Motor neuron (in vitro differentiated cells): ENCODE measurements at regions not wholly inside any gene's neighbourhood (a gene's known extent, or its start where the extent isn't known, plus 50 kb on each side); places are given as distances from the start of the nearest gene placed in this dataset.
"Not testable (repeated sequence)": the region's sequence is repeated elsewhere in the genome, so short reads cannot be mapped to it uniquely, and the experiment has no call there.

Experiments used
- ATAC-seq, 8 experiments: fragments of 200-7000 bp; cut with Tn5 transposase; replicated peaks in 6 of 8; 2 replicates each; pipeline ENCODE4 v1.8.0; 2021; ENCODE audit warnings: mild to moderate bottlenecking in 8 of 8, moderate library complexity in 8 of 8
- H3K27ac ChIP-seq, 2 donors: fragments of 250-450 bp; sonication (Bioruptor Pico); 2 replicates each; pipeline ENCODE4 v1.9.0; 2021; ENCODE audit warnings: antibody characterized with exemption in 2 of 2, mild to moderate bottlenecking in 2 of 2, moderate library complexity in 1 of 2
- H3K4me1 ChIP-seq, 2 donors: fragments of 250-450 bp; sonication (Bioruptor Pico); replicated peaks in 1 of 2; 2 replicates each; pipeline ENCODE4 v1.6.1; 2021; ENCODE audit warnings: antibody characterized with exemption in 2 of 2, mild to moderate bottlenecking in 2 of 2, moderate library complexity in 1 of 2
- H3K4me3 ChIP-seq, 5 donors: fragments of 250-450 bp; sonication (Bioruptor Pico); 2 replicates each; pipeline ENCODE4 v1.9.0; 2021; ENCODE audit warnings: antibody characterized with exemption in 5 of 5, mild to moderate bottlenecking in 5 of 5, moderate library complexity in 4 of 5
- WGBS, 10 experiments: fragments of 450-650 bp; shearing (Covaris generic); methylation state at CpG; one replicate each; pipeline ENCODE4 v1.0.0; 2022; 5-methylcytosine and 5-hydroxymethylcytosine counted together
- in situ Hi-C, 9 experiments: fragments of 400-800 bp; cut with MboI; loops; one replicate each; pipeline ENCODE4 v1.15.0; 2021; ENCODE audit warnings: low sequenced_read_pairs in 9 of 9, low pct_unique_long_range_greater_than_20kb in 2 of 9; ENCODE audit not compliant: unreplicated experiment in 9 of 9

DNA sequence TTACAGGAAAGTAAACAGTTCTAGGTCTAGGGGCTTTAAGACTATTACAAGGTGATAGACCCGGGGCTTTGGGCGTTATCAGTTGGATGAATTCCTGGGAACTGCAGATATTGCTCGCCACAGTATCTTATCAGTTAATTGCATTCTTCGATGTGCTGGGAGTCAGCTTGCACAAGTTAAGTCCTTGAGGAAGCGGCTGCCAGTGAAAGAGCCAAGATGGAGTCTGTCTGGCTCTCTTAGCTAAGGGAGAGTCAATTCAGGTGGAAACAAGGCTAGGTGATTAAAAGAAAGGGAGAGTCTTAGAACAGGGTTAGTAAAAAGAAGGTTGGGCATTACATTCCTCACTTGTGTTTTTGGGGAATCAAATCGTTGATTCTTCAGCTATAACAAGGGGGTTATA lies 130.6 kb upstream of the ZNF195 start:
- ATAC-seq, H3K4me1 ChIP-seq, in situ Hi-C loops, H3K27ac ChIP-seq, H3K4me3 ChIP-seq: not testable (repeated sequence)
- WGBS, 10 experiments, result 20 to 80% methylated on average over 1 of the region's 6 CpGs; no CpG with 5 or more reads in 8 of the 10 experiments

GRCh38 chr11:3499198-3499597 lies 120.3 kb upstream of the ZNF195 start:
- H3K4me1 ChIP-seq, H3K4me3 ChIP-seq, in situ Hi-C loops, H3K27ac ChIP-seq, ATAC-seq: not testable (repeated sequence)
- 0 to 60% (median 50%) methylated on average over 1 to 2 of the region's 4 CpGs; no CpG with 5 or more reads in 7 of the 10 experiments for whole genome bisulfite sequencing, 10 experiments

GRCh38 chr11:3498356-3498755 lies 119.4 kb upstream of the ZNF195 start:
- in situ Hi-C loops, H3K4me3 ChIP-seq, ATAC-seq, H3K4me1 ChIP-seq, H3K27ac ChIP-seq: not testable (repeated sequence)
- WGBS, 10 experiments, result 100% methylated on average over 1 of the region's 4 CpGs; no CpG with 5 or more reads in 9 of the 10 experiments

DNA sequence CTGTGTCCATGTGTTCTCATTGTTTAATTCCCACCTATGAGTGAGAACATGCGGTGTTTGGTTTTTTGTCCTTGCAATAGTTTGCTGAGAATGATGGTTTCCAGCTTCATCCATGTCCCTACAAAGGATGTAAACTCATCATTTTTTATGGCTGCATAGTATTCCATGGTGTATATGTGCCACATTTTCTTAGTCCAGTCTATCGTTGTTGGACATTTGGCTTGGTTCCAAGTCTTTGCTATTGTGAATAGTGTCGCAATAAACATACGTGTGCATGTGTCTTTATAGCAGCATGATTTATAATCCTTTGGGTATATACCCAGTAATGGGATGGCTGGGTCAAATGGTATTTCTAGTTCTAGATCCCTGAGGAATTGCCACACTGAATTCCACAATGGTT lies 114.2 kb upstream of the ZNF195 start:
- H3K4me3 ChIP-seq, in situ Hi-C loops, H3K4me1 ChIP-seq, ATAC-seq, H3K27ac ChIP-seq: not testable (repeated sequence)
- no CpG with 5 or more reads among the region's 4 CpGs for WGBS, 10 experiments

- H3K27ac ChIP-seq, in situ Hi-C loops, H3K4me3 ChIP-seq, H3K4me1 ChIP-seq, ATAC-seq: not testable (repeated sequence)
- WGBS, 10 experiments, result no CpG with 5 or more reads among the region's 2 CpGs
Observed at GRCh38 chr11:3488003-3488402, 109.1 kb upstream of the ZNF195 start.

DNA sequence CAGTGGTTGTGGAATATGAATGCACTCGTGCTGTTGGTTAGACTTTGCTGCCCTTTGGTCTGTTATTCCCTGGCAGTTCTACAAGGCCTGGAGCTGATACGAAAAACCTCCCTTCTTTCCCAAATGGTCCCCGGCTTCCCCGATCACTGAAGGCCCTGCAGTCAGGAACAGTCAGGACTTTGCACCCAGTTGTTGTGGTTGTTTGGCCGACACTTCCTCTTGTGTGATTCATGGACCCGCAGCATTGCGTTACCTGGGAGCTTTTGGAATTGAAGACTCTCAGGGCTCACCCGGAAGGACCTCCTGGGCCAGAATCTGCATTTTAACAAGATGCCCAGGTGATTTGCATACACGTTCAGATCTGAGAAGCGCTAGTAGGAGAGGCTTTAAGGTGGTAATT lies 106.8 kb upstream of the ZNF195 start:
- H3K4me3 ChIP-seq, H3K27ac ChIP-seq, ATAC-seq, in situ Hi-C loops, H3K4me1 ChIP-seq: not testable (repeated sequence)
- 0 to 46% methylated on average over 1 to 4 of the region's 10 CpGs; no CpG with 5 or more reads in 8 of the 10 experiments for WGBS, 10 experiments

- H3K4me3 ChIP-seq, H3K4me1 ChIP-seq, ATAC-seq, in situ Hi-C loops, H3K27ac ChIP-seq: not testable (repeated sequence)
- 55 to 100% (median 80%) methylated on average over 1 to 4 of the region's 20 CpGs; no CpG with 5 or more reads in 7 of the 10 experiments for WGBS, 10 experiments
Observed at GRCh38 chr11:3476937-3477885, 98.3 kb upstream of the ZNF195 start.

GRCh38 chr11:3476084-3476936 lies 97.4 kb upstream of the ZNF195 start:
- H3K27ac ChIP-seq, in situ Hi-C loops: not testable (repeated sequence)
- 60 to 94% (median 93%) methylated on average over 1 to 6 of the region's 27 CpGs; no CpG with 5 or more reads in 7 of the 10 experiments for WGBS, 10 experiments

DNA sequence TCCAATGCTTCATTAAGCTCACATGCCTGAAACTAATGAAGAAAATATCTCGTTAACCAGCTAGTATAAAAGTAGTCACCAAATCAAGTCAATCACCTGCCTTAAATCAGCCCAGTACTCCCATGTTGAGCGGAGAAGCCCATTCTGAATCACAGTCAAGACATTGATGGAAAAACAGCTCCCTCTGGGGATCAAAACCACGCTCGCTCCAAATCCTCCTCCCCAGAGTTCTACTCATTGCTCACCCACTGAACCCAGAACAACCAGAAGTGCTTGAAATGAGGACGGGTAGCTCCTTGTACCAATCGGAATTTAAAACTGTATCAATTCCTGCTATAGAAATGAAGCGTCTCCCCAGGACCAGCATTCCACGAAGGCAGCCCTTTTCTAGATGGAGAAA lies 90.0 kb upstream of the ZNF195 start:
- H3K4me1 ChIP-seq, ATAC-seq, H3K4me3 ChIP-seq, in situ Hi-C loops, H3K27ac ChIP-seq: not testable (repeated sequence)
- 52 to 100% (median 84%) methylated on average over 1 to 5 of the region's 8 CpGs; no CpG with 5 or more reads in 6 of the 10 experiments for WGBS, 10 experiments

More at GRCh38 chr11:3476084-3476936, 97.4 kb upstream of the ZNF195 start:
- H3K4me1 ChIP-seq, H3K4me3 ChIP-seq, ATAC-seq: not testable (repeated sequence)

GRCh38 chr11:3467599-3467998 lies 88.7 kb upstream of the ZNF195 start:
- H3K27ac ChIP-seq, ATAC-seq, H3K4me3 ChIP-seq, in situ Hi-C loops, H3K4me1 ChIP-seq: not testable (repeated sequence)
- WGBS, 10 experiments, result 0 to 80% (median 0%) methylated on average over 1 to 2 of the region's 5 CpGs; no CpG with 5 or more reads in 6 of the 10 experiments

- ATAC-seq, H3K27ac ChIP-seq: not testable (repeated sequence)
- WGBS, 10 experiments, result 71 to 100% (median 94%) methylated on average over 1 to 9 of the region's 10 CpGs; no CpG with 5 or more reads in 3 of the 10 experiments
Observed at GRCh38 chr11:3455666-3456065, 76.7 kb upstream of the ZNF195 start.

GRCh38 chr11:3454844-3455243 lies 75.9 kb upstream of the ZNF195 start:
- 0 to 10% (median 0%) methylated on average over 1 to 5 of the region's 16 CpGs; no CpG with 5 or more reads in 7 of the 10 experiments for WGBS, 10 experiments
- H3K4me1 ChIP-seq, ATAC-seq, H3K27ac ChIP-seq, in situ Hi-C loops, H3K4me3 ChIP-seq: not testable (repeated sequence)

More at GRCh38 chr11:3455666-3456065, 76.7 kb upstream of the ZNF195 start:
- H3K4me3 ChIP-seq, H3K4me1 ChIP-seq, in situ Hi-C loops: not testable (repeated sequence)
